GM21825 (cell line): ENCODE measurements at regions not wholly inside any gene's neighbourhood (a gene's known extent, or its start where the extent isn't known, plus 50 kb on each side); places are given as distances from the start of the nearest gene placed in this dataset.

Source experiments
- ATAC-seq: cut with Tn5 transposase; IDR thresholded peaks from one replicate; pipeline ENCODE4 v1.9.1; 2021; ENCODE audit warnings: mild to moderate bottlenecking, moderate library complexity; ENCODE audit not compliant: unreplicated experiment

DNA sequence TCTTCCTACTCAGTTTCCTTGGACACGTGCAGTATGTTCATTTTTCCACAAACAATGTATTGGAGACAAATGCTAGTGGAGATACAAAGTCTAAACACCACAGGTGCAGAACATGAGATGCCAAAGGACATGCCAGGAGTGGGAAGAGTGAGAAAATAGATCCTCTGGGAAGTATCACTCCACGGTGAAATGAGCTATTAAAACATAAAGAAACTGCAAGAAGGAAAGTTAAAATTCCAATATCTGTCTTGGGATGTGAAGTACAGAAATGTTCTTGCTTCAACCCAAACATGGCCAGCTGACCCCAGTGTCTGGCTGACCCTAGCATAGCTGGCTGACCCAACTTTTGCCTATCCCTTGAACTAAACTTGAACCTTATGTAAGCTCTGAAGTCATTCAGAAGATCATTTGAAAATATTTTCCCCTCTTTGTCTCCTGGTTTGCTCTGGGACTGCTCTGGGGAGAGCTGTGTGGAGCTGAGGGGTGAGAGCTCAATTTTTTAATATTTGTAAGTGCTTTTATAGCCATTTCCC lies 59.5 kb downstream of the FZD1 start:
- ATAC-seq, result no peak

- ATAC-seq, result no peak
Measured at GRCh38 chr7:91324663-91325062, 60.4 kb downstream of the FZD1 start.

DNA sequence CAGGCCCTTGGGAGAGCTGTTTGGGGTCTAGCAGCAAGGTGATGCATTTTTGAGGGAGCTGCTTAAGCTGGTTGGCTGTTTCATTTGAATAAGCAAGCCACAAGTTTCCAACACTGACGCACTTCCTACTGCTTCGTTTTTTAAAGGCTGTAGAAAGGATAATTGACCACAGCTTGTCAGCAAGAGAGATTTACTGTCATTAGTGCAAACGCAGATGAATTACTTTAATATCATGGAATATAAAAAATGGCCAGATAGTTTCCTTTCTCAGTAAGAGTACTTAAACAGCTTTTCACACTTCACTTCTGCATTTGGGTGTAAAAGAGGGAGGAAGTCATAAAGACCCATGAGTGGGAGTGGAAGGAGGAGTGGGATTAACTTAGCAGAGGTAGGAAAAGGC lies 61.5 kb downstream of the FZD1 start:
- no peak for ATAC-seq

DNA sequence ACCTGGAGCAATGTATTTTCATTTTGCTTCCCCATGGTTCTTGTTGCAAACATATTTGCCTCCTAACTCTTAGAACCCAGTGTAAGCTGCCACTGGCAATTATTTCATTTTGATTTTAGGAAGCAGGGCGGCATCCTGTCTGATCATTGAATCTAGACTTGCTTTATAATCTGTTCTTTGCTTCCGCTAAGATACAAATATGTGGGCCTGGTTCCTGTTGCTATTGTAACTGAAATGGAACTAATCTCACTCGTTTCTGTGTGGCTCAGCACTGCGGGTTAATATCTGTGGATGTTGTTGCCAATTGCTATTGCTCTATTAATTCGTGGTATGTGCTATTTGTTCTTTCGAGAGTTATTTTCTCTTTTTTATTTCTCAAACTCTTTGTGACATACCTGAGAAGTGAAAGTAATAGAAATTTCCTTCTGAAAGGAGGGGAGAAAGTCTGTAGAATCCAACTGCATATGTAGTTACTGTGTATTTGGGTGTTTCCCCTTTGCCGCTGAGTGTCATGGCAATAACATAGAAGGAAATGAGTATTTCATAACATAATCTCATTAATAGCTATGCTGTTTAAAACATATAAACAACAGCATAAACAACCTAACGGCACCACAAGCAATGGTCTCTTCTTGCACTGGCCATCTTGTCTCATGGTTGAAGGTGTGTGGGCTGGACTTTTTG lies 62.4 kb downstream of the FZD1 start:
- no peak for ATAC-seq

DNA sequence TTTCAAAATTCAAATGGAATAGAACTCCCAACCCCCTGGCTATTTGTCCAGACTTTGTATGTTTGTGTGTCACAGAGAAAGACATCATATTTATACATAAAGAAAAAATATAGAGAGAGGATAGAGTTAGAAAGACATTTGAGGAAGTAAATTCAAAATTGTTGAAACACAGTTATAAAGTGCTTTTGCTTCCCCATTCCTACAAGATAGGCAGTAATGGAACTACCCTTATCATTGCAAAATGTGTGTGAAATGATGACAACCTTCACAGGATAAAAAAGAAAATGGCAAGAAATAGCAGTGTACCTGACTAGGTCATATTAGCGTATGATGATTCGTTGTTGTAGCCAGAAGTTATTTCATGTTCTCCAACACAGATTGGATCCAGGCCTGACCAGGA lies 63.1 kb downstream of the FZD1 start:
- ATAC-seq, result no peak

- ATAC-seq, result no peak
Measured at GRCh38 chr7:91329571-91329970, 65.3 kb downstream of the FZD1 start.

GRCh38 chr7:91330191-91330808 lies 66.1 kb downstream of the FZD1 start:
- no peak for ATAC-seq

DNA sequence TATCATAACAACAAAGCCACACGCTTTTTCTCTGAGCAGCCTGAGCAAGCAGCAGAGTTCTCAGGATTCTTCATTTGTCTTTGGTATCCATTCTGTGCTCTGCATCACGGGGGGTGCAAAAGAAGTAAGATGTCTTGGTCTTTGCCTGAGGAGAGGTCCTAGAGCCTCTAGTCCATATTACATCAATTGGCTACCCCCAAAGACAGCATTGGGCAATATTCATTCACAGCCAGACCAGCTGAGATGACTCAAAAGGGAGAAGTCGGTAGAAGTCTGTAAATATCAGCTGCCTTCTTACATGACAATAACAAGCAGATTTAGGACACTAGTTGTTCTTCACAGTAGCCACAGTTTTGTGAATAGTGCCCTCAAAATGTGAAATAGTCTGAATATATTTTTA lies 66.6 kb downstream of the FZD1 start:
- no peak for ATAC-seq

DNA sequence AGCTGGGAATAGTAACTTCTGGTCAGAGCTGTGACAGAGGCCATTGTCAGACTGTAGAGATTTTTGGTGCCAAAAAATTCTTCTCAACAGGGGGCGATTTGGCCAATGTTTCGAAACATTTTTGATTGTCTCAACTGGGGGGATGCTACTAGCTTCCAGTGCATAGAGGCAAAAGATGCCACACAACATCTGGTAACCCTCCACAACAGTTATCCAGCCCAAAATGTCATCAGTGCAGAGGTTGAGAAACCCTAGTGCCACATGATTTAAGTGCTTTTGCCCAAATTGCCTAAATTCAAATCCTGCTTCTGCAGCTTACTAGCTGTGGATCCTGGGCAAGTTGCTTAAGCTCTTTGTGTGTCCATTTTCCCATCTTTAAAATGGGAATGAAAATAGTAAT lies 71.9 kb downstream of the FZD1 start:
- ATAC-seq, result no peak

- ATAC-seq, result no peak
Measured at GRCh38 chr7:91338226-91339020, 74.2 kb downstream of the FZD1 start.

DNA sequence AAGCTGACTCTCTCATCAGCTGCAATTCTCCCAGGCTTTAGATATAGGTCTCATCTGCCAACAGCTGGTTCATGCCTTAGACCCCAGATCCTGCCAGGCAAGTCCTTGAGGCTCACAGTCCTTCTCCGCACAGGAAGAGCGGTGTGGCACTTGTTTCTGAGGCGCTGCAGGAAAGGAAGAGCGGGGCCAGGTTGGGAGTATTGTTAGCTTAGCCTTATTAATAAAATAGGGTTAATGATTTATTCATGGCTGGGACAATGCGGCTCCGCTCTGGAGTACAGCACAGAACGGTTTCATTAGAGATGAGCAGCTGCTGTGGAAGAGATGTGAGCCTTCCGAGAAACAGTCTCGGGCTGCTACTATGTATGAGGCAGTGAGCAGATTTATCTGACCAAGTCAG lies 78.1 kb downstream of the FZD1 start:
- ATAC-seq, result no peak

DNA sequence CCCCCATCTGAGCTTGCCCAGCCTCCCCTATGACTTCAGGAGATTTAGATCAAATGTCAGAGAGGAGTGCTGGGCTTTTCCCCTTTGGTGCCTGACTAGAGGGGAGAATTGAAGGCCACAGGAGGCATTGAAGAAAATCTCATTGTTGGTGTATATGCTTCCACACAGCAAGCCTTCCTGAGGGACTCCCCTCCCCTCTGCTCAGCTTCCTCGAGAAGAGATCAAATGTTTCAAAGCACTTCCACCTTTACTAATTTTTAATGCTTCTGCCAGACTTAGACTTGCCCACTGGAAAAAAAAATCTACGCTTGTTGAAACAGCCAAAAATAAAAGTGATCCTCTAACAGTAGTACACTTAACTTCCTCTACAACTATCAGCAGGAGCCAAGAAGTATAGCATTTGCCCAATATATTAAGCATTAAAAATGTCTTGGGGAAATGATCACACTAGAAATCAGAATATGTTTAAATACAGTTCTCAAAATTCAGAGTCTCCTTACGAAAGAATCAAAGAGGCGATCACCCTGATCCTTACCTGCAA lies 79.3 kb downstream of the FZD1 start:
- ATAC-seq, result no peak

DNA sequence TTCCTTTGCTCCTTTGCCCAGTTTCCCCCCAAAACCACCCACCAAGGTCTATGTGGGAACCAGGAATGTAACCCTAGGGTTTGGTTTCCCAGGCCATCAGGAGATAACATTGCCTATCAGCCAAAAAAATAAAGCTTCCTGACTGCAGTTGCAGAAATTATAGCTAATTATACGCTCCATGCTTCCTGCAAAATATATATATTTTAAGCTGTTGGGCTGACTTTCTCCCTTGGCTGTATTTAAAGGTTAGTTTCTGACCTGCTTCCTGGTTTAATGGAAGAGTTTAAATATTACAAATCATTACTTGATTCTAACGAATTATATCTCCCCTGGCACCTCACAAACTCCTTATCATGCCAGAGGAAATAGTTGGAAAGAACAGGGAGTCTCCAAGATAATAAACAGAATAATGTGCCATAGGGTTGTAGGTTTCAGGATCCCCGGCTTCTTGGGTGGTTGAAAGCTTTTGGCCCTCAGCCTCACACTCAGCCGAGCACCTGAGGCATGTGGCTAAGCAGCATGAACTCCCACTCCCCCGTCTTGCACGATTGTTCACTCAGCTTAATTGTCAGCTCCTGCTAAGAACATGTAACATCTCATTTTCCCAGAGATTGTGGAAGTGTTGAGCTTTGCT lies 79.9 kb downstream of the FZD1 start:
- no peak for ATAC-seq

- ATAC-seq, result peak; percentile 78
Measured at GRCh38 chr7:91344911-91345310, 80.7 kb downstream of the FZD1 start.

DNA sequence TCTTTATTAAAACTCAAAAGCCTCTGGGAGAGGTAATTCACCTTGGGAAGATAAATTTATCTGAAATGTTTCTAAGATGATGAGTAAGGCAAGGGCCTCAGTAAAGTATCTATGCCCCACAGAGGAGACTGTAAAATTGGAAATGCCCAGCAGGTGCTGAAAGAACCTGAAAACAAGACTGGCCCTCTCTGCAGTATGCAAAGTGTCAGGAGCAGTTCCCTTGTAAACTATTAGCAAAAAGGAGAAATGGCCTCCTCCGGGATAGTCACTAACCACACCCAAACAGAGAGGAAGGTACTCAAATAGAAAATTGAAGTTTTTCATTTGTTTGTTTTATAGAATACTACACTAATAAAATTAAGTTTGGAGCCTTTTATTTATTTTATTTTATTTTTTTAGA lies 81.2 kb downstream of the FZD1 start:
- peak; percentile 72 for ATAC-seq

DNA sequence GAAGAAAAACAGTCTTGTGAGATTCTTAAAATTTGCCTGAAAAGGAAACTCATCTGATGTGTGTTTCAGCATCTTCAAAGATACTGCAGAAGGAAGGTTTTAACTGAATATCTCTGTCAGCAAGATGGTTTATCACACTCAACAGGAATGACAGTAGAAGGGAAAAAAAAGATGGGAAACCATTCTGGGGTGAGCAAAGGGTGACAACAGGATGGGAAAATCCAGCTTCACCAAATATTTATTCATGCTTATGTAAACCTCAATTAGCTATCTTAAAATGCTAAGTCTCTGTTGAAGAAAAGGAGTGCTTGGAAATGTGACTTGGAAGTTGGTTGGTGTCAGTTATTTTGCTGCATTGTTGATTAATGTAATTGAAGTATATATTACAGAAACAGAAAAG lies 82.2 kb downstream of the FZD1 start:
- no peak for ATAC-seq

- ATAC-seq, result no peak
Measured at GRCh38 chr7:91347290-91347689, 83.1 kb downstream of the FZD1 start.

GRCh38 chr7:91348711-91349110 lies 84.5 kb downstream of the FZD1 start:
- ATAC-seq, result no peak

DNA sequence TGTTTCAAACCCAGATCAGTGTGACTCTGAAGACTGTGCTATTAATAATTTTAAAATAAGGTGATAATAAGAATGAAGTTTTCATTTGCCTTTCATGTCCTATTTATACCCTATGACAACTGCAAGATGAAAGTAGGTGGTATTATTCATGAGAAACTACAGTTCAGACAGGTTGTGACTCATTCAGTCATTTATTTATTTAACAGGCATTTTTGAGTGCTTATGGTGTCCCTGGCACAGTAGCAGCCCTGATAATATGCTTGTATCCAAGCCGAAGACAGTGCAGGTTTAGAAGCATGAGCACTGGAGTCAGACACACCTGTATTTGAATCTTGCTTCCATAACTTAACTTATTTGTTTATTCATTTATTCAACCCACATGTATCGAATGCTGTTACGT lies 87.1 kb downstream of the FZD1 start:
- ATAC-seq, result no peak

- no peak for ATAC-seq
Measured at GRCh38 chr7:91352091-91352490, 87.9 kb downstream of the FZD1 start.

- no peak for ATAC-seq
Measured at GRCh38 chr7:91353848-91354247, 89.6 kb downstream of the FZD1 start.
